ENCODE measurements at regions not wholly inside any gene's neighbourhood (a gene's known extent, or its start where the extent isn't known, plus 50 kb on each side); places are given as distances from the start of the nearest gene placed in this dataset.

- TF ChIP-seq SIN3A (IDR thresholded peaks at IDR 0.05; ENCODE audit: borderline replicate concordance, insufficient read depth, low read length) (no peak), POLR2AphosphoS5 (IDR thresholded peaks at IDR 0.05; ENCODE audit: low read depth, low read length) (no peak)
Observed at GRCh38 chr11:15654451-15654850, 539.7 kb downstream of the INSC start.

- TF ChIP-seq POLR2AphosphoS5 (IDR thresholded peaks at IDR 0.05; ENCODE audit: low read depth, low read length) (no peak), SIN3A (IDR thresholded peaks at IDR 0.05; ENCODE audit: borderline replicate concordance, insufficient read depth, low read length) (no peak), FOXP2 (optimal IDR thresholded peaks at IDR 0.05; ENCODE audit: borderline replicate concordance, extremely low read depth, extremely low read length, insufficient read depth) (no peak), REST (IDR thresholded peaks at IDR 0.05; ENCODE audit: insufficient read depth in 1 of 2, low read depth in 2 of 2, low read length in 2 of 2) (no peak), TAF1 (IDR thresholded peaks at IDR 0.05; ENCODE audit: borderline replicate concordance, insufficient read depth, low read length) (no peak)
Observed at GRCh38 chr11:15655552-15655951, 540.8 kb downstream of the INSC start.

GRCh38 chr11:15657264-15657663, 542.5 kb downstream of the INSC start:
- no peak for TF ChIP-seq SIN3A (IDR thresholded peaks at IDR 0.05; ENCODE audit: borderline replicate concordance, insufficient read depth, low read length)
- no peak for TF ChIP-seq POLR2AphosphoS5 (IDR thresholded peaks at IDR 0.05; ENCODE audit: low read depth, low read length)
- TF ChIP-seq TAF1 (IDR thresholded peaks at IDR 0.05; ENCODE audit: borderline replicate concordance, insufficient read depth, low read length): no peak
- TF ChIP-seq FOXP2 (optimal IDR thresholded peaks at IDR 0.05; ENCODE audit: borderline replicate concordance, extremely low read depth, extremely low read length, insufficient read depth): no peak
- TF ChIP-seq REST (IDR thresholded peaks at IDR 0.05; ENCODE audit: insufficient read depth in 1 of 2, low read depth in 2 of 2, low read length in 2 of 2): no peak

DNA sequence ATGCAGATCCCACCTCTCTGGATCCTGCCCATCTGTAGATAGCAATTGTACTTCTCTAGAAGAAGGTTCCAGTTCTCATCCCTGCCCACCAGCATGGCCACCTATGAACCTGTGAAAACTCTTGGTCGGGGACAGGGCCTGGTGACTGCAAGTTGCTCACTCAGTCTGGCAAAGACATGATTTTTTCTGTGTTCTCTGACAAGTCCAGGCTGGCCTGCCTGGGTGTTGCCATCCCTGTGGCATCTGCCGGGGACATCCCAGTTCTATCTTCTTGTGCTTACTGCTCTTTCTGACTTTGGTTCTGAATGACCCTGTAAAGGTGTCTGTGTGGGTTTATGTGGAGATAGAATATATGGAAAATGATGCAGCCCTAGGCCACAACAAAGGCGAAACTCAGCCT, 545.8 kb downstream of the INSC start:
- TF ChIP-seq FOXP2 (optimal IDR thresholded peaks at IDR 0.05; ENCODE audit: borderline replicate concordance, extremely low read depth, extremely low read length, insufficient read depth) (no peak), SIN3A (IDR thresholded peaks at IDR 0.05; ENCODE audit: borderline replicate concordance, insufficient read depth, low read length) (no peak), POLR2AphosphoS5 (IDR thresholded peaks at IDR 0.05; ENCODE audit: low read depth, low read length) (no peak), REST (IDR thresholded peaks at IDR 0.05; ENCODE audit: insufficient read depth in 1 of 2, low read depth in 2 of 2, low read length in 2 of 2) (no peak), TAF1 (IDR thresholded peaks at IDR 0.05; ENCODE audit: borderline replicate concordance, insufficient read depth, low read length) (no peak)

DNA sequence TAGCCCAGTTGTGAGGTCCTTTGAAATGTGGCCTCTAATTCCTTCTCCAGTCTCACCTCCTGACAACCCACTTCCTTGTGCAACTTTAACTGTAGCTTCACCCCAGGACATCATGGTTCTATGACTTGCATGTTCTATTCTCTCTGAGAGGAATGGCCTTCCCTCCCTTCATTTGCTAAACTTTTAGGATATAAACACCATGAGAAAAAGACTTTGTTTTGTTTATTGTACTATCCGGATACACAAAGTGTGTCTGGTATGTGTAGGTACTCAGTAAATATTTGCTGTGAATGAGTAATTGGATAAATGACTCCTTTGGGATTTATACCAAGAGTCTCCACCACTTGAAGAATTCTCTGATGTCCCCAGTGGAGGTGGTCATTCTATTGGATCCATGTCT, 547.6 kb downstream of the INSC start:
- no peak for TF ChIP-seq REST (IDR thresholded peaks at IDR 0.05; ENCODE audit: insufficient read depth in 1 of 2, low read depth in 2 of 2, low read length in 2 of 2)
- no peak for TF ChIP-seq FOXP2 (optimal IDR thresholded peaks at IDR 0.05; ENCODE audit: borderline replicate concordance, extremely low read depth, extremely low read length, insufficient read depth)
- TF ChIP-seq TAF1 (IDR thresholded peaks at IDR 0.05; ENCODE audit: borderline replicate concordance, insufficient read depth, low read length): no peak
- no peak for TF ChIP-seq POLR2AphosphoS5 (IDR thresholded peaks at IDR 0.05; ENCODE audit: low read depth, low read length)
- no peak for TF ChIP-seq SIN3A (IDR thresholded peaks at IDR 0.05; ENCODE audit: borderline replicate concordance, insufficient read depth, low read length)
